ENCODE measurements at regions not wholly inside any gene's neighbourhood (a gene's known extent, or its start where the extent isn't known, plus 50 kb on each side); places are given as distances from the start of the nearest gene placed in this dataset.
A peak's percentile ranks its signal among the peaks of the same experiment; 100 is the strongest.
"Not testable (repeated sequence)": the region's sequence is repeated elsewhere in the genome, so short reads cannot be mapped to it uniquely, and the experiment has no call there.

DNA sequence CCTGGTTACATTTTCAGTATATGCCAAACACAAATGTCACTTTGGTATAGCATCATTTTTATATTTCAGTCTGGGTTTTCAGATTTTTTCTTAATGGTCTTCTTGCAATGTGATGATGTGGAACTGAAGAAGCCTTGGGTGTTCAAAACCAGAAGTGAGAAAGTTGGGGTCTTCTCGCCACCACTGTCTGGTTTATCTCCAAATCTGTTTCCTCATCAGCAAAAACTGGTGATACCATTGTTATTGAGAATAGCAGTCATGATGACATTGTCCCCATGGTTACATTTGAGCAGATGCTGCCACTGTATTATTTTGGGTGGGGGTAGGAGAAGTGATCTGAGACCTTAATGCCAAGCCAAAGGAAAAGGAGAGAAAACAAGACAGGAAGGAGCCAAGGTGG, 85.9 kb upstream of the MAP3K1 start:
- no peak overlapping the region for H3K4me3 ChIP-seq (ENCODE audit: low read depth, low read length)
- TF ChIP-seq, protein P1, sequence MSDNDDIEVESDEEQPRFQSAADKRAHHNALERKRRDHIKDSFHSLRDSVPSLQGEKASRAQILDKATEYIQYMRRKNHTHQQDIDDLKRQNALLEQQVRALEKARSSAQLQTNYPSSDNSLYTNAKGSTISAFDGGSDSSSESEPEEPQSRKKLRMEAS (IDR thresholded peaks at IDR 0.05; ENCODE audit: low read depth, low read length), result no peak
- TF ChIP-seq POLR2A (IDR thresholded peaks at IDR 0.05; ENCODE audit: extremely low read depth, insufficient read length) (no peak), MYC (IDR thresholded peaks at IDR 0.05; ENCODE audit: low read depth, low read length) (no peak)
- TF ChIP-seq, protein P2, sequence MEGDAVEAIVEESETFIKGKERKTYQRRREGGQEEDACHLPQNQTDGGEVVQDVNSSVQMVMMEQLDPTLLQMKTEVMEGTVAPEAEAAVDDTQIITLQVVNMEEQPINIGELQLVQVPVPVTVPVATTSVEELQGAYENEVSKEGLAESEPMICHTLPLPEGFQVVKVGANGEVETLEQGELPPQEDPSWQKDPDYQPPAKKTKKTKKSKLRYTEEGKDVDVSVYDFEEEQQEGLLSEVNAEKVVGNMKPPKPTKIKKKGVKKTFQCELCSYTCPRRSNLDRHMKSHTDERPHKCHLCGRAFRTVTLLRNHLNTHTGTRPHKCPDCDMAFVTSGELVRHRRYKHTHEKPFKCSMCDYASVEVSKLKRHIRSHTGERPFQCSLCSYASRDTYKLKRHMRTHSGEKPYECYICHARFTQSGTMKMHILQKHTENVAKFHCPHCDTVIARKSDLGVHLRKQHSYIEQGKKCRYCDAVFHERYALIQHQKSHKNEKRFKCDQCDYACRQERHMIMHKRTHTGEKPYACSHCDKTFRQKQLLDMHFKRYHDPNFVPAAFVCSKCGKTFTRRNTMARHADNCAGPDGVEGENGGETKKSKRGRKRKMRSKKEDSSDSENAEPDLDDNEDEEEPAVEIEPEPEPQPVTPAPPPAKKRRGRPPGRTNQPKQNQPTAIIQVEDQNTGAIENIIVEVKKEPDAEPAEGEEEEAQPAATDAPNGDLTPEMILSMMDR (IDR thresholded peaks at IDR 0.05; ENCODE audit: low read depth, low read length), result no peak
- DNase-seq (ENCODE audit: low read depth), result no peak

DNA sequence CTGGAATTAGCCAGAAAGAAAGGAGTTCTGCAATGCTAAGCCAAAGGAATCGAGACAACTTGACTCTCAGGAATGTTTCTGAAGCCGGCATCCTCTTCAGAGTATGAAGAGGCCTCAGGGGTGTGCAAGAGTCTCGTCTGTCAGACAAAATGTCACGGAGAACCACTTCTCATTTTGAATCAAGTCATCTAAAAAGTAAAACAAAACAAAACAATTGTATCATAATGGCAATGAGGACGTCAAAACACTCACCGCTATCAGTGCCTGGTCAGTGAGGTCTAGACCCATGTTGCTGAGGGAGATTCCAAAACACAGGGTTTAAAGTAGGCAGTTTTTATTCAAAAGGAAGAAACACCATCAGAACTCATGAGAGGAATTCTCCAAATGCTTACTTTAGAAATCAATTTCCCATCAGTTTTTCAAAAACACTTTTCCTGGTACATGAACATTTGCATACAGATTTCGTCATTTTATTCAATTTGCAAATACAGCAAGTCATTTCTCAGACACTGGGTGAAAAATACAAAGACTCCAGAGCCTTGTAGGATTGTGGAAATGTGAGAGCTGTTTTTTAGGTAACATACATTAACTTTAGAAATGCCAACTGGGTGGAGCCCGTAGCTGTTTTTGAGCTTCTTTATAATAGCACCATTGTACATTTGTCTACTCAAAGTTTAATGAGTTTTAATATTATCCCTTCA, 89.5 kb upstream of the MAP3K1 start:
- TF ChIP-seq MYC (IDR thresholded peaks at IDR 0.05; ENCODE audit: low read depth, low read length) (0 out of 2 replicates have a peak, but pooled peaks have one; percentile 12), POLR2A (IDR thresholded peaks at IDR 0.05; ENCODE audit: extremely low read depth, insufficient read length) (peak; percentile 96)
- TF ChIP-seq, protein P1 (IDR thresholded peaks at IDR 0.05; ENCODE audit: low read depth, low read length), result no peak
- TF ChIP-seq, protein P2 (IDR thresholded peaks at IDR 0.05; ENCODE audit: low read depth, low read length), result no peak
- no peak overlapping the region for H3K4me3 ChIP-seq (ENCODE audit: low read depth, low read length)
- DNase-seq (ENCODE audit: low read depth), result peak; percentile 79

DNA sequence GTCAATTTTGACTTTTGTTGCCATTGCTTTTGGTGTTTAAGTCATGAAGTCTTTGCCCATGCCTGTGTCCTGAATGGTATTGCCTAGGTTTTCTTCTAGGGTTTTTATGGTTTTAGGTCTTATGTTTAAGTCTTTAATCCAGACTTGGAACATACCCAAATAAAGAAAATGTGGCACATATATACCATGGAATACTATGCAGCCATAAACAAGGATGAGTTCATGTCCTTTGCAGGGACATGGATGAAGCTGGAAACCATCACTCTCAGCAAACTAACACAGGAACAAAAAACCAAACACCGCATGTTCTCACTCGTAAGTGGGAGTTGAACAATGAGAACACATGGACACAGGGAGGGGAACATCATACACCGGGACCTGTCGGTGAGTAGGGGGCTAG, 90.5 kb upstream of the MAP3K1 start:
- not testable (repeated sequence) for H3K4me3 ChIP-seq (ENCODE audit: low read depth, low read length); DNase-seq (ENCODE audit: low read depth)

DNA sequence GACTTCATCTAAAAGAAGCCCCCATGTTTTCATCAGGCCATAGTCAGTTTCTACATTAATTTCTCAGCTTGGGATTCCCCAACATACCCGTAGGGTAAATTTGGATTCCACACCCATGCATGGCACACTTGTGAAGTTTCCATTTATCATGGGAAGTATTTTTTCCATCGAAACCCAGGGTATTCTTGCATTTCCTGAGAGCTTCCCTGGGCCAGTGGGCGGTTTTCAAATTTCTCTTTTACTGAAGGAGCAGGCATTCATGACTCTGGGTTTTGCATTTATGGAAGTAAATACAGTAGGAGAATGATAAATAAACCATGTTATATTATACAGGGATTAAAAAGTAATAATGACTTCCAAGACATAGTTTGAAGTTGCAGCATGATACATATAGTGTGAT, 93.0 kb upstream of the MAP3K1 start:
- TF ChIP-seq POLR2A (IDR thresholded peaks at IDR 0.05; ENCODE audit: extremely low read depth, insufficient read length), result no peak
- H3K4me3 ChIP-seq (ENCODE audit: low read depth, low read length), result no peak overlapping the region
- DNase-seq (ENCODE audit: low read depth), result no peak

DNA sequence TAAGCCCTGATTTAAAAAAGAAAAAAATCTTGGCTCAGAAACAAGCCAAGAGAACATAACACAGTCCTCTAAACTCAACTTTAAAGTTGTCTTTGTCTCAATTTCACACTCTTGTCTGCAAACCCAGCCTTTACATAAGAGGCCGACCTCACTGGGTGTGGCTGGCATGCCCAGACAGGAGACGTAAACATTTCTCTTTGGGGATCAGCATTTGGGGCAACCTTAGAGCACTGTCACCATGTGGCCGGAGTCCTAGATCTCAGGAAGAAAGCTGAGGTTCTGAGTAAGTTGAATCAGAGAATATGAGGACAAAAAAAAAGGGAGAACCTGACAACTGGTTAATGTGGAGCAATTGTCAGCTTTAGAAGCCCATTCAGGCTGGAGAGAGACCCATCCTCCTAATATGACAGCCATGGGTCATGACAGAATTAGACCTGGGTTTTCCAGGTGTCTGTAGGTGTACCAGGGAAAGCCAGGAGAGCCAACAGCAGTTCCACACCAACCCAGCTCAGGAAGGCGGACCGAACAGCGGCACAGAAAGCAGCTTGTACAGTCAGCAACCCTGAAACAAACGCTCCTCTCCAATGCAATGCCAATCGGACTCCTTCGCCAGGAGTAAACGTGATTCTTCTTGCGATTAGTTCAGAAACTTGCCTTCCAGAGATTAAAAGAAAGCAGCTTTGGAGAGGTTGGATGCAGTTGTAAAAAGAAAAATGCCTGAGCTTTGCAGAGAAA, 97.9 kb upstream of the MAP3K1 start:
- no peak overlapping the region for H3K4me3 ChIP-seq (ENCODE audit: low read depth, low read length)
- DNase-seq (ENCODE audit: low read depth), result no peak
- TF ChIP-seq POLR2A (IDR thresholded peaks at IDR 0.05; ENCODE audit: extremely low read depth, insufficient read length) (no peak), MYC (IDR thresholded peaks at IDR 0.05; ENCODE audit: low read depth, low read length) (no peak)
- TF ChIP-seq, protein P2 (IDR thresholded peaks at IDR 0.05; ENCODE audit: low read depth, low read length), result no peak
- TF ChIP-seq, protein P1 (IDR thresholded peaks at IDR 0.05; ENCODE audit: low read depth, low read length), result no peak

DNA sequence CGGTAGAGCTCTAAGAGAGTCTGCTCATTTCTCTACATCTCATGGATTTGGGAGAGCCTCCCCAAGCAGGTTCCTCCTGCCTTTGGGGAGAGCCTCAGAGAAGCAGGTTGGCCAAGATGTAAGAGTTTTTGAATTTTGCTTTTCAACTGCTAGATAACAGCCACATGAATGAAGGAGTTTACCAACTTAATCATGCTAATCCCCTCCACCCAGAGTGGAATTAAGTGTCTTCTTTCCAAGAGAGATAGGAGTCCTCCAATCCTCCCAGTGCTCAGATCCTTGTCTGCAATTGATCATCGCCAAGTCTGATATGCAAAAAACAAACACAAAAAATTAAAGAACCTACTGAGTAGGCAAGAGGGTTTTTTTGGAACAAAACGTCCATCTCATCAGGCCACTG, 99.4 kb upstream of the MAP3K1 start:
- TF ChIP-seq, protein P2 (IDR thresholded peaks at IDR 0.05; ENCODE audit: low read depth, low read length), result no peak
- TF ChIP-seq POLR2A (IDR thresholded peaks at IDR 0.05; ENCODE audit: extremely low read depth, insufficient read length) (no peak), MYC (IDR thresholded peaks at IDR 0.05; ENCODE audit: low read depth, low read length) (no peak)
- TF ChIP-seq, protein P1 (IDR thresholded peaks at IDR 0.05; ENCODE audit: low read depth, low read length), result no peak
- H3K4me3 ChIP-seq (ENCODE audit: low read depth, low read length), result no peak overlapping the region
- DNase-seq (ENCODE audit: low read depth), result no peak
